DOHH2 (cell line): ENCODE measurements at regions not wholly inside any gene's neighbourhood (a gene's known extent, or its start where the extent isn't known, plus 50 kb on each side); places are given as distances from the start of the nearest gene placed in this dataset.

ENCODE experiments used
- CTCF ChIP-seq: fragments of 200-600 bp; sonication (generic); IDR thresholded peaks from one replicate; pipeline ENCODE4 v1.5.1; 2014; ENCODE audit warnings: antibody characterized with exemption, mild to moderate bottlenecking, low read depth, low read length; ENCODE audit not compliant: poor library complexity, severe bottlenecking
- EZH2phosphoT487 ChIP-seq: fragments of 200-600 bp; sonication (generic); IDR thresholded peaks from 2 replicates; pipeline ENCODE4 v1.6.1; 2017; ENCODE audit warnings: borderline replicate concordance, mild to moderate bottlenecking, antibody characterized with exemption, low read length, moderate library complexity, mixed read lengths

GRCh38 chr9:8259028-8259427 lies 459.4 kb upstream of the DMAC1 start:
- TF ChIP-seq CTCF = no peak
- no peak for TF ChIP-seq EZH2phosphoT487
